Neural cell (in vitro differentiated cells): ENCODE measurements at regions not wholly inside any gene's neighbourhood (a gene's known extent, or its start where the extent isn't known, plus 50 kb on each side); places are given as distances from the start of the nearest gene placed in this dataset.
"Not testable (repeated sequence)": the region's sequence is repeated elsewhere in the genome, so short reads cannot be mapped to it uniquely, and the experiment has no call there.

Source experiments
- H2AFZ ChIP-seq: fragments of 200-600, 300-800 bp; sonication (generic), shearing (Covaris generic); 2 replicates; pipeline ENCODE4 v1.6.0; 2014; ENCODE audit warnings: low read depth, mild to moderate bottlenecking, antibody characterized with exemption, low read length, moderate library complexity
- H3F3A ChIP-seq: fragments of 200-600 bp; shearing (Covaris generic); 2 replicates; pipeline ENCODE4 v1.6.1; 2016; ENCODE audit warnings: mild to moderate bottlenecking, moderate library complexity, mixed read lengths, antibody characterized with exemption, low read length; ENCODE audit not compliant: insufficient read depth, poor library complexity, severe bottlenecking
- H3K27ac ChIP-seq: fragments of 200-600, 300-800 bp; sonication (generic), shearing (Covaris generic); 2 replicates; pipeline ENCODE4 v1.5.1; 2014; ENCODE audit warnings: mild to moderate bottlenecking, low read length, moderate library complexity
- H3K27me3 ChIP-seq: fragments of 300-800, 200-600 bp; sonication (generic), shearing (Covaris generic); 2 replicates; pipeline ENCODE4 v1.6.0; 2014; ENCODE audit warnings: mild to moderate bottlenecking, low read depth, low read length, moderate library complexity; ENCODE audit not compliant: insufficient read depth
- H3K36me3 ChIP-seq: fragments of 300-800, 200-600 bp; sonication (generic), shearing (Covaris generic); 2 replicates; pipeline ENCODE4 v1.5.1; 2014; ENCODE audit warnings: mild to moderate bottlenecking, antibody characterized with exemption, low read length, moderate library complexity; ENCODE audit not compliant: insufficient read depth
- H3K4me2 ChIP-seq: fragments of 300-800, 200-600 bp; sonication (generic), shearing (Covaris generic); 2 replicates; pipeline ENCODE4 v1.6.0; 2014; ENCODE audit warnings: mild to moderate bottlenecking, low read length
- H3K4me3 ChIP-seq: fragments of 300-800, 200-600 bp; sonication (generic), shearing (Covaris generic); 2 replicates; pipeline ENCODE4 v1.5.1; 2014; ENCODE audit warnings: mild to moderate bottlenecking, low read length, moderate library complexity
- H3K79me2 ChIP-seq: fragments of 200-600 bp; shearing (Covaris generic); replicated peaks from 2 replicates; pipeline ENCODE4 v1.6.0; 2014; ENCODE audit warnings: mild to moderate bottlenecking, low read length, moderate library complexity; ENCODE audit not compliant: insufficient read depth
- H3K9ac ChIP-seq: fragments of 300-800, 200-600 bp; sonication (generic), shearing (Covaris generic); 2 replicates; pipeline ENCODE4 v1.6.1; 2016; ENCODE audit warnings: mild to moderate bottlenecking, low read length, mixed read lengths
- H3K9me2 ChIP-seq: fragments of 200-600 bp; shearing (Covaris generic); 2 replicates; pipeline ENCODE4 v1.6.1; 2016; ENCODE audit warnings: mild to moderate bottlenecking, low read length, mixed read lengths; ENCODE audit not compliant: insufficient read depth
- H3K9me3 ChIP-seq: fragments of 200-600, 300-800 bp; sonication (generic), shearing (Covaris generic); 2 replicates; pipeline ENCODE4 v1.6.1; 2016; ENCODE audit warnings: mild to moderate bottlenecking, mixed run types, low read length, moderate library complexity, mixed read lengths
- H4K20me1 ChIP-seq: fragments of 200-600 bp; shearing (Covaris generic); 2 replicates; pipeline ENCODE4 v1.6.1; 2016; ENCODE audit warnings: mild to moderate bottlenecking, mixed run types; ENCODE audit not compliant: insufficient read depth
- CTCF ChIP-seq: fragments of 450-650 bp; IDR thresholded peaks from 2 replicates; pipeline ENCODE4 v1.5.1; 2014; ENCODE audit warnings: antibody characterized with exemption, mild to moderate bottlenecking, moderate library complexity; ENCODE audit not compliant: poor library complexity, severe bottlenecking
- EP300 ChIP-seq: fragments of 450-650 bp; conservative IDR thresholded peaks from 2 replicates; pipeline ENCODE4 v1.6.1; 2014; ENCODE audit warnings: antibody characterized with exemption, mild to moderate bottlenecking, moderate library complexity; ENCODE audit not compliant: poor library complexity, severe bottlenecking
- EZH2 ChIP-seq: fragments of 200-600, 300-800 bp; shearing (Covaris generic), sonication (generic); IDR thresholded peaks from 2 replicates; pipeline ENCODE4 v1.6.1; 2014; ENCODE audit warnings: antibody characterized with exemption, low read length, borderline replicate concordance, mild to moderate bottlenecking; ENCODE audit not compliant: insufficient read depth, poor library complexity, severe bottlenecking
- MXI1 ChIP-seq: fragments of 450-650 bp; conservative IDR thresholded peaks from 2 replicates; pipeline ENCODE4 v1.6.1; 2014; ENCODE audit warnings: antibody characterized with exemption, mild to moderate bottlenecking; ENCODE audit not compliant: poor library complexity, severe bottlenecking
- POLR2AphosphoS5 ChIP-seq: IDR thresholded peaks from 2 replicates; pipeline ENCODE4 v1.6.1; 2012
- RAD21 ChIP-seq: fragments of 450-650 bp; conservative IDR thresholded peaks from 2 replicates; pipeline ENCODE4 v1.6.1; 2014; ENCODE audit warnings: antibody characterized with exemption, mild to moderate bottlenecking, moderate library complexity
- REST ChIP-seq: IDR thresholded peaks from 2 replicates; pipeline ENCODE4 v1.6.1; 2012; ENCODE audit warnings: borderline replicate concordance
- SMC3 ChIP-seq: fragments of 450-650 bp; conservative IDR thresholded peaks from 2 replicates; pipeline ENCODE4 v1.6.1; 2014; ENCODE audit warnings: antibody characterized with exemption, mild to moderate bottlenecking, moderate library complexity; ENCODE audit not compliant: poor library complexity
- TAF1 ChIP-seq: IDR thresholded peaks from 2 replicates; pipeline ENCODE4 v1.6.1; 2012; ENCODE audit warnings: low read depth

GRCh38 chr2:44055664-44056063 is 59.9 kb upstream of the LRPPRC start:
- H3K27me3 ChIP-seq = no peaks in the 10 kb centered on the region
- H3K9me2 ChIP-seq = no peaks in the 10 kb centered on the region
- no peak overlapping the region for H3K9ac ChIP-seq
- H3K4me3 ChIP-seq = no peak overlapping the region
- H3K36me3 ChIP-seq = no peaks in the 10 kb centered on the region
- no peak overlapping the region for H2AFZ ChIP-seq
- H3K27ac ChIP-seq = no peak overlapping the region
- no peaks in the 10 kb centered on the region for H3K79me2 ChIP-seq
- H3F3A ChIP-seq = no peaks in the 10 kb centered on the region
- no peaks in the 10 kb centered on the region for H4K20me1 ChIP-seq
- no peak overlapping the region for H3K4me2 ChIP-seq
- TF ChIP-seq POLR2AphosphoS5 (no peak), RAD21 (no peak), EP300 (no peak), TAF1 (no peak), CTCF (no peak), SMC3 (no peak), MXI1 (no peak), REST (no peak), EZH2 (no peak)
- H3K9me3 ChIP-seq = no peaks in the 10 kb centered on the region

GRCh38 chr2:44056947-44057346 is 61.2 kb upstream of the LRPPRC start:
- H2AFZ ChIP-seq = no peak overlapping the region
- no peaks in the 10 kb centered on the region for H3K27me3 ChIP-seq
- H3K9me2 ChIP-seq = no peaks in the 10 kb centered on the region
- no peaks in the 10 kb centered on the region for H3F3A ChIP-seq
- H3K4me3 ChIP-seq = no peak overlapping the region
- H4K20me1 ChIP-seq = no peaks in the 10 kb centered on the region
- no peak overlapping the region for H3K4me2 ChIP-seq
- no peaks in the 10 kb centered on the region for H3K9me3 ChIP-seq
- H3K36me3 ChIP-seq = no peaks in the 10 kb centered on the region
- TF ChIP-seq RAD21 (no peak), REST (no peak), MXI1 (no peak), EZH2 (no peak), SMC3 (no peak), TAF1 (no peak), POLR2AphosphoS5 (no peak), EP300 (no peak), CTCF (no peak)
- no peak overlapping the region for H3K27ac ChIP-seq
- H3K79me2 ChIP-seq = no peaks in the 10 kb centered on the region
- H3K9ac ChIP-seq = no peak overlapping the region

- not testable (repeated sequence) for H2AFZ ChIP-seq, H3K79me2 ChIP-seq, H3F3A ChIP-seq, H3K4me3 ChIP-seq, H3K9me2 ChIP-seq, H3K4me2 ChIP-seq, H3K9me3 ChIP-seq, H3K36me3 ChIP-seq, H3K27ac ChIP-seq, H3K9ac ChIP-seq, H4K20me1 ChIP-seq, H3K27me3 ChIP-seq
These were observed 64.5 kb upstream of the LRPPRC start for GRCh38 chr2:44060286-44060685.
